ENCODE measurements at regions not wholly inside any gene's neighbourhood (a gene's known extent, or its start where the extent isn't known, plus 50 kb on each side); places are given as distances from the start of the nearest gene placed in this dataset.
"Not testable (repeated sequence)": the region's sequence is repeated elsewhere in the genome, so short reads cannot be mapped to it uniquely, and the experiment has no call there.

- TF ChIP-seq ATF3 (IDR thresholded peaks at IDR 0.05); SP1 (IDR thresholded peaks at IDR 0.05); CTCF (IDR thresholded peaks at IDR 0.05; ENCODE audit: low read depth, low read length, missing input control); MAX (IDR thresholded peaks at IDR 0.05); EGR1 (IDR thresholded peaks at IDR 0.05; ENCODE audit: low read depth in 2 of 2); RAD21 (IDR thresholded peaks at IDR 0.05); HNF4A (conservative IDR thresholded peaks at IDR 0.05); HNF4G (IDR thresholded peaks at IDR 0.05); YY1 (IDR thresholded peaks at IDR 0.05); FOXA1 (IDR thresholded peaks at IDR 0.05); GABPA (IDR thresholded peaks at IDR 0.05 in 1 of 2, conservative IDR thresholded peaks at IDR 0.05 in 1 of 2); ZBTB33 (IDR thresholded peaks at IDR 0.05): not testable (repeated sequence)
These were observed 61.5 kb upstream of the ADGRE5 start for GRCh38 chr19:14319720-14320119.

All from liver (tissue), 3 donors.